ENCODE measurements at regions not wholly inside any gene's neighbourhood (a gene's known extent, or its start where the extent isn't known, plus 50 kb on each side); places are given as distances from the start of the nearest gene placed in this dataset.

- TF ChIP-seq, protein P1, sequence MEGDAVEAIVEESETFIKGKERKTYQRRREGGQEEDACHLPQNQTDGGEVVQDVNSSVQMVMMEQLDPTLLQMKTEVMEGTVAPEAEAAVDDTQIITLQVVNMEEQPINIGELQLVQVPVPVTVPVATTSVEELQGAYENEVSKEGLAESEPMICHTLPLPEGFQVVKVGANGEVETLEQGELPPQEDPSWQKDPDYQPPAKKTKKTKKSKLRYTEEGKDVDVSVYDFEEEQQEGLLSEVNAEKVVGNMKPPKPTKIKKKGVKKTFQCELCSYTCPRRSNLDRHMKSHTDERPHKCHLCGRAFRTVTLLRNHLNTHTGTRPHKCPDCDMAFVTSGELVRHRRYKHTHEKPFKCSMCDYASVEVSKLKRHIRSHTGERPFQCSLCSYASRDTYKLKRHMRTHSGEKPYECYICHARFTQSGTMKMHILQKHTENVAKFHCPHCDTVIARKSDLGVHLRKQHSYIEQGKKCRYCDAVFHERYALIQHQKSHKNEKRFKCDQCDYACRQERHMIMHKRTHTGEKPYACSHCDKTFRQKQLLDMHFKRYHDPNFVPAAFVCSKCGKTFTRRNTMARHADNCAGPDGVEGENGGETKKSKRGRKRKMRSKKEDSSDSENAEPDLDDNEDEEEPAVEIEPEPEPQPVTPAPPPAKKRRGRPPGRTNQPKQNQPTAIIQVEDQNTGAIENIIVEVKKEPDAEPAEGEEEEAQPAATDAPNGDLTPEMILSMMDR (IDR thresholded peaks at IDR 0.05; ENCODE audit: insufficient read depth, low read length, poor library complexity, severe bottlenecking) = no peak
- no peak for TF ChIP-seq EZH2phosphoT487 (conservative IDR thresholded peaks at IDR 0.05; ENCODE audit: low read length)
Observed at GRCh38 chr3:70876154-70876553, 563.7 kb upstream of the MDFIC2 start.

All from SU-DHL-6 (cell line).